IMR-90 (cell line): ENCODE measurements at regions not wholly inside any gene's neighbourhood (a gene's known extent, or its start where the extent isn't known, plus 50 kb on each side); places are given as distances from the start of the nearest gene placed in this dataset.

ENCODE experiments used
- ATAC-seq: fragments of 200-7000 bp; cut with Tn5 transposase; 2 replicates; pipeline ENCODE4 v1.9.1; 2020; ENCODE audit warnings: low read depth, mild to moderate bottlenecking, moderate library complexity
- BruUV-seq: library from RNA; stranded (reverse); fragments of 400-500 nt; replicated peaks from 2 replicates; lab custom pipeline; 2021; lab: Mats Ljungman, UMichigan
- CTCF ChIA-PET: fragments of 300-600 bp; formaldehyde crosslinking; extraction: SDS; loops from one replicate; lab custom pipeline; 2021; ENCODE audit warnings: antibody characterized with exemption; lab: Yijun Ruan, JAX
- POLR2A ChIA-PET: fragments of 300-600 bp; sonication (Branson Sonifier 250); formaldehyde crosslinking; loops from one replicate; lab custom pipeline; 2022; ENCODE audit warnings: antibody characterized with exemption; ENCODE audit not compliant: unreplicated experiment; lab: Charles Lee
- DNase-seq: peaks from one replicate; pipeline ENCODE4 v3.0.0; 2013
- H2AFZ ChIP-seq: replicated peaks from 2 replicates; pipeline ENCODE3; 2013; ENCODE audit warnings: low read length, mild to moderate bottlenecking; ENCODE audit not compliant: poor library complexity
- H2AK5ac ChIP-seq: 2 replicates; pipeline ENCODE4 v1.6.1; 2013; ENCODE audit warnings: low read depth, low read length, inconsistent platforms
- H2AK9ac ChIP-seq: replicated peaks from 2 replicates; pipeline ENCODE3; 2013; ENCODE audit warnings: mild to moderate bottlenecking, low read depth, low read length, moderate library complexity; ENCODE audit not compliant: poor library complexity
- H2BK120ac ChIP-seq: 2 replicates; pipeline ENCODE4 v1.6.1; 2013; ENCODE audit warnings: low read depth, low read length, inconsistent platforms
- H2BK15ac ChIP-seq: 3 replicates; pipeline ENCODE4 v1.6.1; 2013; ENCODE audit warnings: low read depth, low read length, inconsistent platforms
- H2BK20ac ChIP-seq: 2 replicates; pipeline ENCODE4 v1.6.1; 2013; ENCODE audit warnings: low read depth, mild to moderate bottlenecking, inconsistent platforms, low read length, moderate library complexity
- H2BK5ac ChIP-seq: 2 replicates; pipeline ENCODE4 v1.6.1; 2013; ENCODE audit warnings: mild to moderate bottlenecking, low read depth, low read length, inconsistent platforms; ENCODE audit not compliant: poor library complexity, severe bottlenecking
- H3K14ac ChIP-seq: replicated peaks from 2 replicates; pipeline ENCODE4 v1.6.1; 2013; ENCODE audit warnings: low read depth, low read length, inconsistent platforms
- H3K18ac ChIP-seq: 2 replicates; pipeline ENCODE4 v1.6.1; 2013; ENCODE audit warnings: low read depth, low read length, control low read depth
- H3K23ac ChIP-seq: 2 replicates; pipeline ENCODE4 v1.6.1; 2013; ENCODE audit warnings: low read depth, low read length, inconsistent platforms
- H3K27ac ChIP-seq: 2 replicates; pipeline ENCODE4 v1.5.1; 2013; ENCODE audit warnings: mild to moderate bottlenecking, control low read depth, low read length; ENCODE audit not compliant: insufficient read depth
- H3K27me3 ChIP-seq: 2 replicates; pipeline ENCODE4 v1.6.1; 2013; ENCODE audit warnings: low read length; ENCODE audit not compliant: control insufficient read depth, insufficient read depth
- H3K36me3 ChIP-seq: 2 replicates; pipeline ENCODE4 v1.6.1; 2013; ENCODE audit warnings: low read length, mixed read lengths; ENCODE audit not compliant: control insufficient read depth, insufficient read depth
- H3K4ac ChIP-seq: 2 replicates; pipeline ENCODE4 v1.6.1; 2013; ENCODE audit warnings: low read depth, low read length, inconsistent platforms
- H3K4me1 ChIP-seq: 2 replicates; pipeline ENCODE4 v1.6.1; 2013; ENCODE audit warnings: low read length, mixed read lengths; ENCODE audit not compliant: control insufficient read depth, insufficient read depth
- H3K4me2 ChIP-seq: 2 replicates; pipeline ENCODE4 v1.6.1; 2013; ENCODE audit warnings: low read depth, mild to moderate bottlenecking, control low read depth, low read length, moderate library complexity
- H3K4me3 ChIP-seq: 2 replicates; pipeline ENCODE4 v1.5.1; 2013; ENCODE audit warnings: low read depth, mild to moderate bottlenecking, control low read depth, low read length, moderate library complexity; ENCODE audit not compliant: insufficient read depth
- H3K56ac ChIP-seq: 2 replicates; pipeline ENCODE4 v1.6.1; 2013; ENCODE audit warnings: low read length, inconsistent platforms; ENCODE audit not compliant: insufficient read depth; ENCODE audit errors: extremely low read depth
- H3K79me1 ChIP-seq, 2 experiments: 2 replicates each; pipeline ENCODE4 v1.6.1; 2013; ENCODE audit warnings: low read length in 2 of 2, inconsistent platforms in 1 of 2, low read depth in 1 of 2
- H3K9ac ChIP-seq: 2 replicates; pipeline ENCODE4 v1.6.1; 2013; ENCODE audit warnings: low read depth, low read length, control low read depth
- H3K9me1 ChIP-seq: 2 replicates; pipeline ENCODE4 v1.6.1; 2013; ENCODE audit warnings: low read length, inconsistent platforms; ENCODE audit not compliant: insufficient read depth
- H3K9me3 ChIP-seq: 2 replicates; pipeline ENCODE4 v1.6.1; 2013; ENCODE audit warnings: low read length; ENCODE audit not compliant: control insufficient read depth, insufficient read depth
- H4K20me1 ChIP-seq: 2 replicates; pipeline ENCODE4 v1.6.1; 2013; ENCODE audit warnings: low read length, inconsistent platforms; ENCODE audit not compliant: insufficient read depth
- H4K5ac ChIP-seq: 2 replicates; pipeline ENCODE4 v1.6.1; 2013; ENCODE audit warnings: mild to moderate bottlenecking, low read depth, low read length, control low read depth
- H4K8ac ChIP-seq, 2 experiments: 2 replicates each; pipeline ENCODE4 v1.6.1; 2013; ENCODE audit warnings: low read depth in 2 of 2, low read length in 2 of 2, control low read depth in 1 of 2, inconsistent platforms in 1 of 2
- H4K91ac ChIP-seq: 2 replicates; pipeline ENCODE4 v1.6.1; 2013; ENCODE audit warnings: low read depth, low read length, inconsistent platforms; ENCODE audit not compliant: insufficient read depth
- BHLHE40 ChIP-seq: fragments of 150-350 bp; IDR thresholded peaks from 2 replicates; pipeline ENCODE4 v1.6.1; 2016; ENCODE audit warnings: mild to moderate bottlenecking, low read depth, low read length
- CHD1 ChIP-seq: IDR thresholded peaks from 2 replicates; pipeline ENCODE4 v1.6.1; 2012; ENCODE audit warnings: low read depth, low read length, improper control_type of control experiment
- FOS ChIP-seq: fragments of 150-350 bp; IDR thresholded peaks from 2 replicates; pipeline ENCODE4 v1.6.1; 2016; ENCODE audit warnings: low read depth, low read length
- MAFK ChIP-seq: IDR thresholded peaks from 2 replicates; pipeline ENCODE4 v1.6.1; 2012; ENCODE audit warnings: low read depth, low read length, improper control_type of control experiment
- MAZ ChIP-seq: IDR thresholded peaks from 2 replicates; pipeline ENCODE4 v1.6.1; 2012; ENCODE audit warnings: low read depth, mild to moderate bottlenecking, low read length, improper control_type of control experiment, moderate library complexity, borderline replicate concordance
- MXI1 ChIP-seq: IDR thresholded peaks from 2 replicates; pipeline ENCODE4 v1.6.1; 2012; ENCODE audit warnings: low read depth, mild to moderate bottlenecking, low read length, moderate library complexity, borderline replicate concordance
- NFE2L2 ChIP-seq: fragments of 150-350 bp; IDR thresholded peaks from 2 replicates; pipeline ENCODE4 v1.6.1; 2016; ENCODE audit warnings: low read depth, mild to moderate bottlenecking, low read length
- POLR2A ChIP-seq: IDR thresholded peaks from 2 replicates; pipeline ENCODE4 v1.6.1; 2012; ENCODE audit warnings: mild to moderate bottlenecking, low read depth, low read length
- RAD21 ChIP-seq: IDR thresholded peaks from 2 replicates; pipeline ENCODE4 v1.6.1; 2012; ENCODE audit warnings: low read length, improper control_type of control experiment
- RCOR1 ChIP-seq: IDR thresholded peaks from 2 replicates; pipeline ENCODE4 v1.6.1; 2012; ENCODE audit warnings: mild to moderate bottlenecking, low read length, improper control_type of control experiment; ENCODE audit not compliant: insufficient replicate concordance
- RFX5 ChIP-seq: IDR thresholded peaks from 2 replicates; pipeline ENCODE4 v1.8.0; 2012; ENCODE audit warnings: low read depth, mild to moderate bottlenecking, low read length, moderate library complexity
- SMC3 ChIP-seq: fragments of 150-350 bp; IDR thresholded peaks from 2 replicates; pipeline ENCODE4 v1.6.1; 2016; ENCODE audit warnings: low read depth, mild to moderate bottlenecking, antibody characterized with exemption, low read length, moderate library complexity
- WGBS, 2 experiments: methylation state at CpG; one replicate each; pipeline versions ENCODE4 v1.1.5 to v1.1.7; 2013; ENCODE audit warnings: missing lambda C conversion rate in 2 of 2; ENCODE audit not compliant: insufficient read length in 1 of 2; ENCODE audit errors: extremely low coverage in 2 of 2; 5-methylcytosine and 5-hydroxymethylcytosine counted together
- dilution Hi-C: fragments of 300-500 bp; cut with HindIII; formaldehyde crosslinking; loops from one replicate; pipeline ENCODE4 v1.14.3; 2018; ENCODE audit warnings: low sequenced_read_pairs; ENCODE audit not compliant: unreplicated experiment
- in situ Hi-C: fragments of 300-500 bp; cut with MboI; formaldehyde crosslinking; loops from 3 replicates; pipeline ENCODE4 v1.14.3; 2019; ENCODE audit warnings: low sequenced_read_pairs, inconsistent platforms, mixed read lengths
- intact Hi-C: fragments of 100-400 bp; cut with micrococcal nuclease; formaldehyde crosslinking; loops from 2 replicates; pipeline ENCODE4 v1.10.0; 2022
- TF ChIP-seq, protein P1 (sequence below): fragments of 150-350 bp; IDR thresholded peaks from 2 replicates; pipeline ENCODE4 v1.6.1; 2016; ENCODE audit warnings: low read depth, mild to moderate bottlenecking, low read length, moderate library complexity, borderline replicate concordance
- TF ChIP-seq, protein P2 (sequence below): conservative IDR thresholded peaks from 2 replicates; pipeline ENCODE4 v1.5.1; 2012; ENCODE audit warnings: mild to moderate bottlenecking, low read depth, low read length, improper control_type of control experiment
- TF ChIP-seq, protein P3 (sequence below): fragments of 150-350 bp; IDR thresholded peaks from 2 replicates; pipeline ENCODE4 v1.6.1; 2017; ENCODE audit warnings: mild to moderate bottlenecking, antibody characterized with exemption, low read length, low read depth

DNA sequence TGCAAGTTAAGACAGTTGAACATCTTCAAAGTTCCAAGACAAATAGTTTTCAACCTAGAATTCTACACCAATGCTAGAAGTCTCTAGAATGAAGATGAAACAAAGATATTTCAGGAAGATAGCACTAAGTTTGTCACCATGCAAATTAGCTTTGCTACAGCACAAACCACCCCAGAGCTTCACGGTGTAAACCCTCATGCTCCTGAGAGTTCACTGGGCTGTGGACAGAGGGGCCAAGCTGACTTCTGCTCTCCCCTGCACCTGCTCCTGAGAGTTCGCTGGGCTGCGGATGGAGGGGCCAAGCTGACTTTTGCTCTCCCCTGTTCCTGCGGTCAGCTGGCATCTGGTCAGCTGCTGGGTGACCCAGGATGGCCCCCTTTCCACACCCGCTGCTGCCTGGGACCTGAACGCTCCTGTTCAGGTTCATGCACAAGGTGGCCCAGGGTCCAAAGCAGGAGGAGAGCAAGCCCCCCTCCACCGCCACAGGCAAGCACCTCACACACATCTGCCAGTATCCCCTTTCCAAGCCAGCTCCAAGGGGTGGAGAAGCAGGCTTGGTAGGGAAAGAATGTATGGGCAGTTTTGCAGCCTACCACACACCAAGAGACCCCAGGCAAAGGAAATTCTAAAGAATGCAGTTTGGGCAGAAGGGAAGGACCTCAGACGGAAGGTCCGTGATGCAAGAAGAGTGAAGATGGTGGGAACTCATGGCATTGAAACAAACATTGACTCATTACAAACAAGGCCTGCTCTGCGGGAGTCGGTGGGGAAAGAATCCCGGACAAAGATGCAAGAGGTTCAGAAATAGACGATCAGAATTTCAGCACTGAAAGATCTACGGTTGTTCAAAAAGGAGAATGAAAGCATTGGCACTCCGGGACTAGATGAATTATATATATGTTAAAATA lies 137.8 kb upstream of the PPP2R2D start:
- Histone ChIP-seq H3K9ac (no peak overlapping the region), H3K9me3 (peaks cover 44% of the 10 kb centered on the region), H2BK20ac (no peak overlapping the region), H3K18ac (no peak overlapping the region), H2AFZ (no peak overlapping the region), H3K4me3 (no peak overlapping the region), H4K8ac (no peak overlapping the region), H3K14ac (no peak overlapping the region), H3K4me1 (no peaks in the 10 kb centered on the region), H3K36me3 (no peaks in the 10 kb centered on the region), H2AK9ac (no peak overlapping the region), H4K20me1 (no peaks in the 10 kb centered on the region), H3K27me3 (no peaks in the 10 kb centered on the region), H3K9me1 (no peaks in the 10 kb centered on the region), H3K4me2 (no peak overlapping the region), H3K79me1 (no peaks in the 10 kb centered on the region), H3K56ac (no peak overlapping the region), H2BK120ac (no peak overlapping the region), H3K27ac (no peak overlapping the region), H4K91ac (no peak overlapping the region), H3K23ac (no peak overlapping the region), H2BK5ac (no peak overlapping the region), H2BK15ac (no peak overlapping the region), H2AK5ac (no peak overlapping the region), H4K5ac (no peak overlapping the region), H3K4ac (no peak overlapping the region)
- DNase-seq: no peak
- dilution Hi-C loops (no loop called here), intact Hi-C loops (no loop called here), in situ Hi-C loops (no loop called here)
- ATAC-seq: no peak
- WGBS, 2 experiments: 35% methylated on average over 2 of the region's 15 CpGs; no CpG with 5 or more reads in 1 of the 2 experiments
- ChIA-PET POLR2A (no interaction called here), CTCF (no interaction called here)
- no TSS peak for BruUV-seq
- TF ChIP-seq, protein P1, sequence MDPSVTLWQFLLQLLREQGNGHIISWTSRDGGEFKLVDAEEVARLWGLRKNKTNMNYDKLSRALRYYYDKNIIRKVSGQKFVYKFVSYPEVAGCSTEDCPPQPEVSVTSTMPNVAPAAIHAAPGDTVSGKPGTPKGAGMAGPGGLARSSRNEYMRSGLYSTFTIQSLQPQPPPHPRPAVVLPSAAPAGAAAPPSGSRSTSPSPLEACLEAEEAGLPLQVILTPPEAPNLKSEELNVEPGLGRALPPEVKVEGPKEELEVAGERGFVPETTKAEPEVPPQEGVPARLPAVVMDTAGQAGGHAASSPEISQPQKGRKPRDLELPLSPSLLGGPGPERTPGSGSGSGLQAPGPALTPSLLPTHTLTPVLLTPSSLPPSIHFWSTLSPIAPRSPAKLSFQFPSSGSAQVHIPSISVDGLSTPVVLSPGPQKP: no peak
- no peak for TF ChIP-seq MXI1
- TF ChIP-seq, protein P2, sequence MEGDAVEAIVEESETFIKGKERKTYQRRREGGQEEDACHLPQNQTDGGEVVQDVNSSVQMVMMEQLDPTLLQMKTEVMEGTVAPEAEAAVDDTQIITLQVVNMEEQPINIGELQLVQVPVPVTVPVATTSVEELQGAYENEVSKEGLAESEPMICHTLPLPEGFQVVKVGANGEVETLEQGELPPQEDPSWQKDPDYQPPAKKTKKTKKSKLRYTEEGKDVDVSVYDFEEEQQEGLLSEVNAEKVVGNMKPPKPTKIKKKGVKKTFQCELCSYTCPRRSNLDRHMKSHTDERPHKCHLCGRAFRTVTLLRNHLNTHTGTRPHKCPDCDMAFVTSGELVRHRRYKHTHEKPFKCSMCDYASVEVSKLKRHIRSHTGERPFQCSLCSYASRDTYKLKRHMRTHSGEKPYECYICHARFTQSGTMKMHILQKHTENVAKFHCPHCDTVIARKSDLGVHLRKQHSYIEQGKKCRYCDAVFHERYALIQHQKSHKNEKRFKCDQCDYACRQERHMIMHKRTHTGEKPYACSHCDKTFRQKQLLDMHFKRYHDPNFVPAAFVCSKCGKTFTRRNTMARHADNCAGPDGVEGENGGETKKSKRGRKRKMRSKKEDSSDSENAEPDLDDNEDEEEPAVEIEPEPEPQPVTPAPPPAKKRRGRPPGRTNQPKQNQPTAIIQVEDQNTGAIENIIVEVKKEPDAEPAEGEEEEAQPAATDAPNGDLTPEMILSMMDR: no peak
- TF ChIP-seq RAD21: no peak
- TF ChIP-seq SMC3: no peak
- no peak for TF ChIP-seq RCOR1
- no peak for TF ChIP-seq FOS
- TF ChIP-seq MAFK: no peak
- TF ChIP-seq MAZ: no peak
- TF ChIP-seq POLR2A: no peak
- TF ChIP-seq RFX5: no peak
- TF ChIP-seq, protein P3, sequence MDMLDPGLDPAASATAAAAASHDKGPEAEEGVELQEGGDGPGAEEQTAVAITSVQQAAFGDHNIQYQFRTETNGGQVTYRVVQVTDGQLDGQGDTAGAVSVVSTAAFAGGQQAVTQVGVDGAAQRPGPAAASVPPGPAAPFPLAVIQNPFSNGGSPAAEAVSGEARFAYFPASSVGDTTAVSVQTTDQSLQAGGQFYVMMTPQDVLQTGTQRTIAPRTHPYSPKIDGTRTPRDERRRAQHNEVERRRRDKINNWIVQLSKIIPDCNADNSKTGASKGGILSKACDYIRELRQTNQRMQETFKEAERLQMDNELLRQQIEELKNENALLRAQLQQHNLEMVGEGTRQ: no peak
- TF ChIP-seq BHLHE40: no peak
- no peak for TF ChIP-seq CHD1
- TF ChIP-seq NFE2L2: no peak
